HepG2 (cell line): ENCODE measurements at regions not wholly inside any gene's neighbourhood (a gene's known extent, or its start where the extent isn't known, plus 50 kb on each side); places are given as distances from the start of the nearest gene placed in this dataset.

ENCODE experiments used
- ATAC-seq: fragments of 200-7000 bp; cut with Tn5 transposase; 3 replicates; pipeline ENCODE4 v1.9.1; 2020; ENCODE audit warnings: mild to moderate bottlenecking, moderate library complexity
- BruUV-seq: library from RNA; stranded (reverse); fragments of 400-500 nt; replicated peaks from 2 replicates; lab custom pipeline; 2021; lab: Mats Ljungman, UMichigan
- CTCF ChIA-PET: fragments of 300-600 bp; formaldehyde crosslinking; extraction: SDS; loops from one replicate; lab custom pipeline; 2021; ENCODE audit warnings: low total read pairs, inconsistent platforms, low intra/inter-chr PET ratio; lab: Yijun Ruan, JAX
- POLR2A ChIA-PET: fragments of 350-600 bp; sonication (Branson Sonifier 250); formaldehyde crosslinking; loops from one replicate; lab custom pipeline; 2020; ENCODE audit warnings: antibody characterized with exemption, inconsistent platforms; lab: Yijun Ruan, JAX
- DNase-seq: peaks from one replicate; pipeline ENCODE4 v3.0.0-alpha.2; 2015; ENCODE audit warnings: low spot score
- FAIRE-seq: peaks from 3 replicates; lab custom pipeline; 2011; peaks lifted over from hg19 to GRCh38; lab: Jason Lieb, UNC
- H2AFZ ChIP-seq: one replicate; pipeline ENCODE4 v1.6.1; 2011; ENCODE audit warnings: low read length, inconsistent platforms
- H3K27ac ChIP-seq: fragments of 300-600 bp; 3 replicates; pipeline ENCODE4 v1.8.0; 2011; ENCODE audit warnings: mixed run types, mild to moderate bottlenecking, mixed read lengths, low read length, inconsistent platforms; ENCODE audit not compliant: insufficient read depth; ENCODE audit errors: extremely low read length
- H3K27me3 ChIP-seq, 2 experiments: fragments of 200-600 bp in 1 of 2; 2 replicates in 1 of 2; 3 replicates in 1 of 2; pipeline versions ENCODE4 v1.6.0 to v1.8.0; 2011; ENCODE audit warnings: low read length in 2 of 2, mild to moderate bottlenecking in 2 of 2, moderate library complexity in 2 of 2, inconsistent platforms in 1 of 2; ENCODE audit not compliant: insufficient read depth in 2 of 2, control insufficient read depth in 1 of 2
- H3K36me3 ChIP-seq, 2 experiments: fragments of 200-600 bp in 1 of 2; replicated peaks in 1 of 2; 2 replicates in 1 of 2; 3 replicates in 1 of 2; pipeline versions ENCODE4 v1.5.1 to v1.8.0; 2011; ENCODE audit warnings: low read length in 2 of 2, inconsistent platforms in 1 of 2; ENCODE audit not compliant: insufficient read depth in 2 of 2, control insufficient read depth in 1 of 2
- H3K4me1 ChIP-seq: 2 replicates; pipeline ENCODE4 v1.5.1; 2012; ENCODE audit warnings: low read length, inconsistent platforms; ENCODE audit not compliant: insufficient read depth
- H3K4me2 ChIP-seq: 2 replicates; pipeline ENCODE4 v1.6.0; 2011; ENCODE audit warnings: low read depth, low read length, inconsistent platforms
- H3K4me3 ChIP-seq, 3 experiments: fragments of 200-600 bp in 1 of 3; sonication (generic), shearing (Covaris generic) in 1 of 3; replicated peaks in 1 of 3; 2 replicates each; pipeline ENCODE4 v1.5.1; 2011 to 2016; ENCODE audit warnings: low read length in 3 of 3, inconsistent platforms in 2 of 3, low read depth in 2 of 3, mild to moderate bottlenecking in 2 of 3, control low read depth in 1 of 3, mixed read lengths in 1 of 3; ENCODE audit not compliant: insufficient read depth in 1 of 3
- H3K79me2 ChIP-seq: one replicate; pipeline ENCODE4 v1.6.1; 2011; ENCODE audit warnings: low read length, inconsistent platforms; ENCODE audit not compliant: insufficient read depth
- H3K9ac ChIP-seq: 2 replicates; pipeline ENCODE4 v1.6.0; 2011; ENCODE audit warnings: mild to moderate bottlenecking, low read depth, low read length, inconsistent platforms; ENCODE audit not compliant: insufficient read depth
- H3K9me3 ChIP-seq: 2 replicates; pipeline ENCODE4 v1.5.1; 2012; ENCODE audit warnings: mild to moderate bottlenecking, low read length
- H4K20me1 ChIP-seq: 2 replicates; pipeline ENCODE4 v1.6.0; 2011; ENCODE audit warnings: inconsistent platforms, mild to moderate bottlenecking, low read length, moderate library complexity; ENCODE audit not compliant: insufficient read depth
- ERF ChIP-seq: IDR thresholded peaks from 2 replicates; pipeline ENCODE4 v1.6.1; 2018; ENCODE audit warnings: missing biosample characterization, missing genetic modification reagents
- ESRRA ChIP-seq: sonication (generic); formaldehyde crosslinking; IDR thresholded peaks from 2 replicates; pipeline ENCODE4 v1.5.1; 2020; ENCODE audit warnings: mild to moderate bottlenecking, low read depth, missing genetic modification reagents
- FOXA3 ChIP-seq: IDR thresholded peaks from 2 replicates; pipeline ENCODE4 v1.6.1; 2016; ENCODE audit warnings: missing genetic modification reagents, missing compliant biosample characterization
- FOXM1 ChIP-seq: sonication (generic); formaldehyde crosslinking; IDR thresholded peaks from 2 replicates; pipeline ENCODE4 v1.5.0; 2020; ENCODE audit warnings: missing genetic modification reagents
- RCOR2 ChIP-seq: IDR thresholded peaks from 2 replicates; pipeline ENCODE4 v1.6.1; 2016; ENCODE audit warnings: missing biosample characterization, missing genetic modification reagents
- ZNF558 ChIP-seq: sonication (generic); formaldehyde crosslinking; IDR thresholded peaks from 2 replicates; pipeline ENCODE4 v1.9.0; 2022; ENCODE audit warnings: mild to moderate bottlenecking, missing genetic modification reagents, borderline replicate concordance
- WGBS: methylation state at CpG from one replicate; pipeline ENCODE4 v1.1.6; 2017; ENCODE audit warnings: low lambda C conversion rate; 5-methylcytosine and 5-hydroxymethylcytosine counted together
- in situ Hi-C: cut with HindIII; loops from 2 replicates; pipeline ENCODE4 v1.10.0; 2017; ENCODE audit warnings: low pct_unique_long_range_greater_than_20kb; ENCODE audit not compliant: extremely low pct_ligation_motif_present
- intact Hi-C: fragments of 100-400 bp; cut with micrococcal nuclease; formaldehyde crosslinking; loops from one replicate; pipeline ENCODE4 v1.10.0; 2022; ENCODE audit not compliant: unreplicated experiment

DNA sequence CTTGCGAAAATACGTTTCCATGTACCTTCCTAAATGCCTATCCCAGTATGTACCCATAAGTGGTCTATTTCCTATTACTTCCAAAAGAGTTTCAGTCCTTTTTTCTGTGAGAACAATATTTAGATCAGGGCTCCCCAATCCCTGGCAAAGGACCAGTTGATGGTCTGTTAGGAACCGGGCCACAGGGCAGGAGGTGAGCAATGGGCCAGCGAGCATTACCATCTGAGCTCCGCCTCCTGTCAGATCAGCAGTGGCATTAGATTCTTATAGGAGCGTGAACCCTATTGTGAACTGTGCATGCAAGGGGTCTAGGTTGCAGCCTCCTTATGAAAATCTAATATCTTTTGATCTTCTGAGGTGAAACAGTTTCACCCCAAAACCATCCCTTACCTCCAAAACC, 859.1 kb downstream of the SLITRK6 start:
- FAIRE-seq (no peak), DNase-seq (no peak), ATAC-seq (no peak)
- Histone ChIP-seq H3K27ac (no peak overlapping the region), H3K36me3 (no peaks in the 10 kb centered on the region), H3K4me2 (no peak overlapping the region), H2AFZ (no peak overlapping the region), H3K4me1 (no peaks in the 10 kb centered on the region), H3K9me3 (no peaks in the 10 kb centered on the region), H3K4me3 (no peak overlapping the region), H3K9ac (no peak overlapping the region), H4K20me1 (no peaks in the 10 kb centered on the region), H3K27me3 (no peaks in the 10 kb centered on the region), H3K79me2 (no peaks in the 10 kb centered on the region)
- ChIA-PET CTCF (no interaction called here), POLR2A (no interaction called here)
- TF ChIP-seq ZNF558 (CRISPR knock-in tag) (no peak), FOXA3 (CRISPR knock-in tag) (no peak)
- in situ Hi-C loops: no loop called here
- WGBS: 41% methylated on average over 6 of the region's 6 CpGs
- intact Hi-C loops: no loop called here
- BruUV-seq: no TSS peak

DNA sequence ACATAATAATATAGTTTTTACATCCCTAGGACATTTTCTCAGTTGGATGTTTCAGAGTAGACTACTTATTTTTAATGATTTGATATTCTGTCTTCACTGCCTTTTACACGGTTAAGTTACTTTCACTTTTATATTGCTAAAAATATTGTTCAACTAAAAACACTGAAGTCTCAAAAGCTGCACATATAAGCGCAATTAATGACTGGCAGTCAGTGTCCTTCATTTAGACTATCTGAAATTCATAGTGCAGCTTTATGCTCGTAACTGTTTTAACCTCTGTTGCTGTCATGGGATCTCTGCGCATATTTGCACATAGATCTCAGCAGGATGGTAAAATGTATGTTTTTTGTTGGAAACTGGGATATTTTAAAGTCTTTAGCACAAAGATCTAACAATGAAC, 864.3 kb downstream of the SLITRK6 start:
- H4K20me1 ChIP-seq: no peaks in the 10 kb centered on the region
- H3K27ac ChIP-seq: no peak overlapping the region
- DNase-seq (no peak), FAIRE-seq (no peak), ATAC-seq (no peak)
- in situ Hi-C loops: no loop called here
- no peaks in the 10 kb centered on the region for H3K4me1 ChIP-seq
- 11% methylated on average over 4 of the region's 4 CpGs for WGBS
- BruUV-seq: no TSS peak
- POLR2A ChIA-PET: no interaction called here
- CTCF ChIA-PET: no interaction called here
- H3K79me2 ChIP-seq: no peaks in the 10 kb centered on the region
- no peaks in the 10 kb centered on the region for H3K27me3 ChIP-seq
- no peaks in the 10 kb centered on the region for H3K36me3 ChIP-seq
- intact Hi-C loops: no loop called here
- H2AFZ ChIP-seq: no peak overlapping the region
- no peaks in the 10 kb centered on the region for H3K9me3 ChIP-seq
- peak overlapping the region; percentile 8; the same call in 1 of the 2 replicates for H3K9ac ChIP-seq
- TF ChIP-seq ESRRA (CRISPR knock-in tag) (no peak), FOXM1 (CRISPR knock-in tag) (no peak), RCOR2 (CRISPR knock-in tag) (no peak), ERF (CRISPR knock-in tag) (no peak)
- H3K4me3 ChIP-seq: no peak overlapping the region
- no peak overlapping the region for H3K4me2 ChIP-seq
